Neural progenitor cell (in vitro differentiated cells): ENCODE measurements at regions not wholly inside any gene's neighbourhood (a gene's known extent, or its start where the extent isn't known, plus 50 kb on each side); places are given as distances from the start of the nearest gene placed in this dataset.

ENCODE experiments used
- DNase-seq: peaks from one replicate; pipeline ENCODE4 v3.0.0-alpha.2; 2016; ENCODE audit warnings: low spot score
- H2AFZ ChIP-seq: fragments of 200-600 bp; sonication (generic); replicated peaks from 2 replicates; pipeline ENCODE4 v1.6.1; 2016; ENCODE audit warnings: antibody characterized with exemption
- H3F3A ChIP-seq: fragments of 200-600 bp; sonication (generic); 2 replicates; pipeline ENCODE4 v1.6.1; 2016; ENCODE audit warnings: antibody characterized with exemption, low read depth
- H3K27ac ChIP-seq: fragments of 200-600 bp; sonication (generic); 2 replicates; pipeline ENCODE4 v1.5.1; 2016; ENCODE audit warnings: mild to moderate bottlenecking
- H3K27me3 ChIP-seq: fragments of 200-600 bp; sonication (generic); 2 replicates; pipeline ENCODE4 v1.6.1; 2016; ENCODE audit warnings: mild to moderate bottlenecking, moderate library complexity
- H3K36me3 ChIP-seq: fragments of 200-600 bp; sonication (generic); 2 replicates; pipeline ENCODE4 v1.5.1; 2016
- H3K4me1 ChIP-seq: fragments of 200-600 bp; sonication (generic); 2 replicates; pipeline ENCODE4 v1.6.1; 2016; ENCODE audit warnings: mixed run types
- H3K4me2 ChIP-seq: fragments of 200-600 bp; sonication (generic); 2 replicates; pipeline ENCODE4 v1.6.1; 2016
- H3K4me3 ChIP-seq: fragments of 200-600 bp; sonication (generic); 2 replicates; pipeline ENCODE4 v1.5.1; 2016
- H3K79me2 ChIP-seq: fragments of 200-600 bp; sonication (generic); 2 replicates; pipeline ENCODE4 v1.6.1; 2016; ENCODE audit warnings: low read depth
- H3K9ac ChIP-seq: fragments of 200-600 bp; sonication (generic); 2 replicates; pipeline ENCODE4 v1.6.1; 2016
- H3K9me3 ChIP-seq: fragments of 200-600 bp; sonication (generic); 2 replicates; pipeline ENCODE4 v1.5.1; 2016; ENCODE audit warnings: low read depth
- H4K20me1 ChIP-seq: fragments of 200-600 bp; sonication (generic); 2 replicates; pipeline ENCODE4 v1.6.1; 2016; ENCODE audit warnings: low read depth
- H3K27ac Mint-ChIP-seq: 3 replicates; pipeline ENCODE4 v1.8.0; 2021; ENCODE audit warnings: mixed read lengths
- H3K27me3 Mint-ChIP-seq: 2 replicates; pipeline ENCODE4 v1.8.0; 2022; ENCODE audit warnings: low read depth, mild to moderate bottlenecking, inconsistent platforms, moderate library complexity, mixed read lengths; ENCODE audit not compliant: insufficient read depth
- H3K36me3 Mint-ChIP-seq: 3 replicates; pipeline ENCODE4 v1.8.0; 2021; ENCODE audit warnings: mixed read lengths
- H3K4me1 Mint-ChIP-seq: 3 replicates; pipeline ENCODE4 v1.8.0; 2021; ENCODE audit warnings: mixed read lengths
- H3K4me3 Mint-ChIP-seq: 3 replicates; pipeline ENCODE4 v1.8.0; 2021; ENCODE audit warnings: mild to moderate bottlenecking, moderate library complexity, mixed read lengths
- H3K9me3 Mint-ChIP-seq: 3 replicates; pipeline ENCODE4 v1.8.0; 2020; ENCODE audit warnings: mixed read lengths
- CTCF ChIP-seq: fragments of 200-600 bp; sonication (generic); IDR thresholded peaks from 2 replicates; pipeline ENCODE4 v1.5.1; 2017; ENCODE audit warnings: antibody characterized with exemption, mild to moderate bottlenecking
- EZH2 ChIP-seq: fragments of 200-600 bp; sonication (generic); IDR thresholded peaks from 2 replicates; pipeline ENCODE4 v1.6.1; 2017; ENCODE audit warnings: antibody characterized with exemption, mild to moderate bottlenecking, moderate library complexity
- EZH2phosphoT487 ChIP-seq: fragments of 200-600 bp; sonication (generic); IDR thresholded peaks from 2 replicates; pipeline ENCODE4 v1.6.1; 2017; ENCODE audit warnings: antibody characterized with exemption

- TF ChIP-seq EZH2: no peak
- TF ChIP-seq EZH2phosphoT487: no peak
- TF ChIP-seq CTCF: no peak
- Mint-ChIP-seq H3K27ac (no peak overlapping the region), H3K27me3 (peaks cover 3% of the 10 kb centered on the region), H3K36me3 (no peaks in the 10 kb centered on the region), H3K4me3 (no peak overlapping the region), H3K4me1 (peaks cover 14% of the 10 kb centered on the region), H3K9me3 (no peaks in the 10 kb centered on the region)
- H3K4me1 ChIP-seq: no peaks in the 10 kb centered on the region
- no peaks in the 10 kb centered on the region for H3K9me3 ChIP-seq
- no peak overlapping the region for H2AFZ ChIP-seq
- H3K27ac ChIP-seq: no peak overlapping the region
- H3F3A ChIP-seq: no peaks in the 10 kb centered on the region
- no peaks in the 10 kb centered on the region for H3K79me2 ChIP-seq
- no peak for DNase-seq
- H4K20me1 ChIP-seq: no peaks in the 10 kb centered on the region
- H3K36me3 ChIP-seq: no peaks in the 10 kb centered on the region
- no peak overlapping the region for H3K4me2 ChIP-seq
- H3K4me3 ChIP-seq: no peak overlapping the region
- no peak overlapping the region for H3K9ac ChIP-seq
- no peaks in the 10 kb centered on the region for H3K27me3 ChIP-seq
Observed at GRCh38 chr18:59041296-59041695, 98.4 kb upstream of the SEC11C start.

DNA sequence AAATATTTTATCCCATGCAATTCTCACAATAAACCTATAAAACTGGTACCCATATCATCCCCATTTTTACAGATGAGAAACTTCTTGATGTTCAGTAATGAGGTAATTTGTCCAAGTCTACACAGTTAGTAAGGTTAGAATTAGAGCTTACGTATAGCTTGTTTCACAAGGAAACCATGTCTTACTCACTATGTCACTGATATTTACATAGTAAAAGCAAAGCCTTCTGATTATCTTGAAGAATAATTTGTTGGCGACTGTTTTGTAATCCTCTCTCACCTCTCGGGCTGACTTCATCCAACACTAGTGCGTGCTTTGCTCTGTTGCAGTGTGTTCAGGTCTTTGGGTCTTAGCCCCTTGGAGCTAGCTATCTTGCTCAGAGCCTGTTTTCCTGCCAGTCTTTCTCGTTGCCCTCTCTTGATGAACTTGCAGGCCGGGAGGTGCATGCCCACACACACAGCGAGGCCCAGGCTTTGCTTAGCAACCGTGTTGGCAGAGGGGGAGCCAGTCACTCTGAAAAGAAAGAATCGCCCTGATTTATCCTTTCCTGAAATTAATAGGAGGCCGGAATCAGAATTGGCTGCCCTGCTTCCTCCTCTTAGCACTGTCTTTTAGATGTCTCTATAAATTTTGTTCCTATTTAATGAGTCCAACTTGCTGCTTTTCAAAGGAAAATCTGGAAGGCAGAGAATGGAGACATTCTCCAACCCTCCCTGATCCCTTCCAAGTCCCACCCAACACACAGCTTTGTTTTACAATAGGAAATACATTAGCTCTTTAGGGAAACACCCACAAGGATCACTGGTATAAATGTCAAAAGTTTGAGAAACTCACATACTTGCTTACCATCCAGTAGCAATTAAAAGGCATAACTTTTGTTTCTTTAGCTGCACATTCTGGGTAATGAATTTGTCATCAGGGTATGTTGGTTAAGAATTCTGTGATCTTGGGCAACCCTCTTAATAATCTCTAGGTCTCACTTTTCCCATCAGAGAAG, 97.6 kb upstream of the SEC11C start:
- no peak overlapping the region for H3K4me2 ChIP-seq
- no peaks in the 10 kb centered on the region for H3K4me1 ChIP-seq
- H3K27me3 ChIP-seq: no peaks in the 10 kb centered on the region
- H3K79me2 ChIP-seq: no peaks in the 10 kb centered on the region
- no peak overlapping the region for H2AFZ ChIP-seq
- H3K36me3 Mint-ChIP-seq: no peaks in the 10 kb centered on the region
- no peaks in the 10 kb centered on the region for H3F3A ChIP-seq
- H3K27ac Mint-ChIP-seq: peak overlapping the region; percentile 61
- DNase-seq: no peak
- peaks cover 15% of the 10 kb centered on the region for H3K4me1 Mint-ChIP-seq
- no peak for TF ChIP-seq EZH2
- TF ChIP-seq EZH2phosphoT487: no peak
- no peak for TF ChIP-seq CTCF
- H3K9ac ChIP-seq: no peak overlapping the region
- H3K4me3 Mint-ChIP-seq: no peak overlapping the region
- H3K9me3 ChIP-seq: no peaks in the 10 kb centered on the region
- H3K4me3 ChIP-seq: no peak overlapping the region
- H4K20me1 ChIP-seq: no peaks in the 10 kb centered on the region
- H3K27me3 Mint-ChIP-seq: peaks cover 2% of the 10 kb centered on the region
- H3K27ac ChIP-seq: no peak overlapping the region
- H3K9me3 Mint-ChIP-seq: no peaks in the 10 kb centered on the region
- no peaks in the 10 kb centered on the region for H3K36me3 ChIP-seq

- no peak for DNase-seq
- Mint-ChIP-seq H3K27me3 (no peaks in the 10 kb centered on the region), H3K9me3 (no peaks in the 10 kb centered on the region), H3K36me3 (no peaks in the 10 kb centered on the region), H3K27ac (no peak overlapping the region), H3K4me3 (no peak overlapping the region), H3K4me1 (peaks cover 32% of the 10 kb centered on the region)
- Histone ChIP-seq H3K27me3 (no peaks in the 10 kb centered on the region), H3K4me1 (peaks cover 5% of the 10 kb centered on the region), H3K79me2 (no peaks in the 10 kb centered on the region), H3K36me3 (no peaks in the 10 kb centered on the region), H4K20me1 (no peaks in the 10 kb centered on the region), H3K9me3 (no peaks in the 10 kb centered on the region), H3K4me3 (no peak overlapping the region), H3K4me2 (no peak overlapping the region), H3K27ac (no peak overlapping the region), H3F3A (no peaks in the 10 kb centered on the region), H3K9ac (no peak overlapping the region), H2AFZ (no peak overlapping the region)
- TF ChIP-seq EZH2phosphoT487 (no peak), CTCF (no peak), EZH2 (no peak)
Observed at GRCh38 chr18:59044855-59045254, 94.8 kb upstream of the SEC11C start.
